AG10803 (cell line): ENCODE measurements at regions not wholly inside any gene's neighbourhood (a gene's known extent, or its start where the extent isn't known, plus 50 kb on each side); places are given as distances from the start of the nearest gene placed in this dataset.

Experiments used
- DNase-seq: peaks from one replicate; pipeline ENCODE4 v3.0.0; 2010; ENCODE audit warnings: low read depth
- H3K4me3 ChIP-seq: 2 replicates; pipeline ENCODE4 v1.5.1; 2011; ENCODE audit warnings: mild to moderate bottlenecking, low read length, control low read depth
- CTCF ChIP-seq: conservative IDR thresholded peaks from 2 replicates; pipeline ENCODE4 v1.5.1; 2011; ENCODE audit warnings: mild to moderate bottlenecking, low read length, control low read depth, inconsistent platforms

- no peak for DNase-seq
- no peak for TF ChIP-seq CTCF
- no peak overlapping the region for H3K4me3 ChIP-seq
Observed at GRCh38 chr6:21801446-21802174, 208.1 kb downstream of the SOX4 start.

GRCh38 chr6:21802175-21802822 is 208.7 kb downstream of the SOX4 start:
- TF ChIP-seq CTCF = no peak

GRCh38 chr6:21804941-21805610 is 211.5 kb downstream of the SOX4 start:
- DNase-seq = no peak
- no peak overlapping the region for H3K4me3 ChIP-seq
- TF ChIP-seq CTCF = no peak

More at GRCh38 chr6:21802175-21802822, 208.7 kb downstream of the SOX4 start:
- H3K4me3 ChIP-seq = no peak overlapping the region
- DNase-seq = no peak

- no peak overlapping the region for H3K4me3 ChIP-seq
- DNase-seq = no peak
- TF ChIP-seq CTCF = no peak
Observed at GRCh38 chr6:21807299-21808044, 213.9 kb downstream of the SOX4 start.

GRCh38 chr6:21808045-21808470 is 214.5 kb downstream of the SOX4 start:
- H3K4me3 ChIP-seq = no peak overlapping the region
- peak; percentile 62 for DNase-seq
- no peak for TF ChIP-seq CTCF

- H3K4me3 ChIP-seq = no peak overlapping the region
- DNase-seq = peak; percentile 37
- no peak for TF ChIP-seq CTCF
Observed at GRCh38 chr6:21808551-21809242, 215.1 kb downstream of the SOX4 start.
